NOMO-1 treated with dmso at 0.1 percent for 144 hours (cell line): ENCODE measurements at regions not wholly inside any gene's neighbourhood (a gene's known extent, or its start where the extent isn't known, plus 50 kb on each side); places are given as distances from the start of the nearest gene placed in this dataset.

ENCODE experiments used
- DNase-seq: peaks from one replicate; lab custom pipeline; 2025; ENCODE audit not compliant: unreplicated experiment; lab: John Stamatoyannopoulos, UW

DNA sequence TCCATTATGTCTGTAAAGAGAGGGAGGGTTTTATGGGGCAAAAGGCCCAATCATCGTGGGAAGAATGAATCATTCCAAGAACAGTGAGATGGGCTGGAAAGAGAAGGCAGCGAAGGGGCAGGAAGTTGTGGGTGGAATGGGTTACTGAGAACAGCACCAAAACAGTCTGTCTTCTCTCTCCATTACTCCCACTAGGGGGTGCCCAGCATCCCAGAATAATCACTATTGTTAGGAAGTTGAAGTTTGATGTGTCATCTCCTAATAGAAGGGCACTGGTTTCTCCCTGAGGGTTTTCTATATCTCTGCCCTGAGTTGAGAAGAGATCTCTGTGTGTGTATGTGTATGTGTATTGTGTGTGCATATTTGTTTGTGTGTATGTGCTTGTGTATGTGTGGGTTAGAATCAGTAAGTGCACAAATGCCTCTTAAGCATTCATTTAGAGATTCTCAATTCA is 76.6 kb upstream of the MAP4K3 start:
- peak; percentile 60 for DNase-seq

DNA sequence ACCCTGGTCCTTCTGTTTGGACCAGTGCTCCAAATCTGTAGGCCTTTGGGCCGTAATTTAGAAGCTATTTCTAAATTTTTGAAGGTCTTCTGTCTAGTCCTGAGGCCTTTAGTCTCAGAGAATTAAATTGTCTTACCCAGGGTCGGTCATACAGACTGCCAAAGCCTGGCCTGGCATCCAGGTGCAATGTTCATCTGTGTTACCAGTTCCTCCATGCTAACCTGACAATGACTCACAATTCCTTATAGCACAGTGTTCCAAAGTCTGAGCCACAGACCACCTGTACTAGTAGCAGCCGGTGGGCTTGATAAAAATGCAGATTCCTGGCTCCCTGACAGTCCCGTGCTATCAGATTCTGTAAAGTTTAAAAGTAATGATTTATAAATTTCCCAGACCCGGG is 77.7 kb upstream of the MAP4K3 start:
- DNase-seq = no peak

DNA sequence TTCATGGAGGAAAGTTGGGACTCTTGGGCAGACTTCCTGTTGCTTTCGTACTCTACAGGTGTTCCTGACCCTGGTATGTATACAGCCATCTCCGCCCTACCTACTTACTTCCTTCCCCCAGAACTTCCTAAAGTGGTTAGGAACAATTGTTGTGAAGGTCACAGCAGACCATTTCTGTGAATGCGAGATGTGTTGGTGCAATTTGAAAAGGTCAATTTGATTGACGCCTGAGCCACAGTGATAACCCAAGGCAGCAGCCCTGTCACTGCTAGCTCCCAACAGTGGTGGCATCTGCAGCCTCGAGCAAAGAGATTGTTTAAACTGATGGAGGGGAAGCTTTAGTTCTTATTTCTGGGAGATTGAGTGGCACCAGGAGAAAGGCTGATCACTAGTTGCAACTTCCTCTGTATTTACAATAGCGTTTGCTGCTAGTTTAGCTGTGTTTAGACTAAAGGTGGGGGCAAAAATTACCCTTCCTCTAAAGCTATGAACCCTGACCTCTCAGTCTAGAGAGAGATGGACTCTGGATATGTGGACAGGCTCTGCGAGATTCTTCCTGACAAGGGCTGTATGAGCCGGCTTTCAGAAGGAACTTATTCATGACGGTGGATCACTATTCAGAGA is 78.3 kb upstream of the MAP4K3 start:
- no peak for DNase-seq

DNA sequence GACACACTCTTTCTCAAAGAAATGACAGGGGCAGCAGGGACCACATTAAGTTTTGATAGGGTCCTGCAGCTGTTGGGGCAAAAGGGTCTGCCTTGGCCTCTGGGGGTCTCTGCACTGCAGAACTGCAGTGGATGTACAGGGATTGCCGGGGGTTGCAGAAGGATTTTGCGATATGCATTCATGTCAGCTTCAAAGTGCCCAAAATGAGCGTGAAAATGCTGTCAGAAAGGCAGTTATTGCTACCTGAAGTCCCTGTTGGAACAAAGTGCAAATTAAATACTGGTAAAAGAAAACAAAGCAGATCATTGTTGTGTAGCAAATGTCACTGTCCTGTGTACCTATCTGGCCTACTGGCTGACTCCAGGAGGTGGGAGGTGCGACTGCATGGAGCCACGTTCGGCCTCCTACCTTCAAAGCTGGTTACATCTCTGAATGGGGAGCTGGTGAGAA is 78.8 kb upstream of the MAP4K3 start:
- DNase-seq = no peak

DNA sequence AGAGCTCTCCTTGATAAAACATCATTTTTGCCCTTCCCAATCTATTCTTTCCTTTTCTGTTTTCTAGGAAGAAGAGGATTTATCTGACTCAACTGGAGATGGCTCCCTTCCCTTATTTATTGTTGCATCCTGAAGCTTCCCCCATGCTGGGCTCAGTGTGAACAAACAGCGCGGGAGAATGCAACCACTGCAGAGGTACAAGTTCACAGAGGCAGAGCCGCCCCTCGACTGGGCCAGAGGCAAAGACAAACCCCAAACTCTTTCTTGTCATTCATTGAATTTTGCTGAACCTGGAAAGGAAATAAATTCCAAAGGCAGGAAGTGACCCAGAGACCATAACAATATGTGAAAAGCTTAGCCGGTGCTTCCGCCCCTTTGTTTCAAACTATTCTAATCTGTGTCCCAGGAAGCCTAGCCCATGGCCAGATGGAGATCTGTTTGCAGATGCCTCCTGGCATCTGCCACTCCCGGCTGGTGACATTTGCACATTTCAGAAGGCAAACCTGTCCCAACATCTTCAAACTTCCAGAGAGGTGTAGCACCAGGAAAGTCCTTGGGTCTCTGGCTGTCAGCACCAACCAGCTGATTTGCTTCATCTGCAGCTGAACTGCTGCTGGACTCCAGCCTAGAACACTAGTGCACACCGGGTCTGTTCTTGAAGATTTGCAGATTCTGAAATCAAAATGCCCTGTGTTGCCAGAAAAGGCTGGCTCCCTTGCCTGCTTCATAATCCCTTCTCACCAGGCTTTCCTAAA is 79.4 kb upstream of the MAP4K3 start:
- DNase-seq = no peak

DNA sequence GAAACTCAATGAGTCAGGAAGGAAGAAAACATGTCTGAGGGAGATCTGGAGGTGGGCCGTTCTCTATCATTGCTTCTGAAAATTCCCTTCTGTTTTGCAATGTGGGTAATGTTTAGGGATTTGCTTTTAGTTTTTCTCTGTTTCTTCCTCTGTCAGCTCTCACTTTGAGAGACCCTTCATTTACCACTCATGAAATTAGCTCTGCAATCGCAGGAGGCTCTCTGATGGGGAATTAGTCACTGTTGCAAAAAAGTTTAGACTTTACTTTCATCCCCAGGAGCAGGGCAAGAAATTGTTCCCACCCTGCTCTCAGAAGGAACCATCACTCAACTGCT is 80.0 kb upstream of the MAP4K3 start:
- no peak for DNase-seq

DNA sequence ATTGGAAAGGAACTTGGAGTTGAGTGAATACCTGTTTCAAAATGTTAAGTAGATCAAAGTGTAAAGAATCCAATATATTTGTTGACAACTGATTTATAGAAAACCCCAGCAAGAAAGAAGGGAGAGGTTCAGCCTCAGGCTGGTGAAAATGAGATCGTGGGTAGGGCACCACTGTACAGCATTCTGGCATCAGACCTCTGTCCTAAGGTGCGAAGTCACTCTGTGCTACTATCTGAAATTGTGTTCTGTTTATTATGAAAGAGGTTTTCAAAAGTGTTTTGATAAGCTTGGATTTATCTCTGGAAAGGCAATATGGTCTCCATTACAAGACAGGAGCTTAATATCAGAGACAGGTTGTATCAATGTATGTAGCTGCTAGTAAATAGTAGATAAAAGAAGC is 80.5 kb upstream of the MAP4K3 start:
- DNase-seq = no peak

DNA sequence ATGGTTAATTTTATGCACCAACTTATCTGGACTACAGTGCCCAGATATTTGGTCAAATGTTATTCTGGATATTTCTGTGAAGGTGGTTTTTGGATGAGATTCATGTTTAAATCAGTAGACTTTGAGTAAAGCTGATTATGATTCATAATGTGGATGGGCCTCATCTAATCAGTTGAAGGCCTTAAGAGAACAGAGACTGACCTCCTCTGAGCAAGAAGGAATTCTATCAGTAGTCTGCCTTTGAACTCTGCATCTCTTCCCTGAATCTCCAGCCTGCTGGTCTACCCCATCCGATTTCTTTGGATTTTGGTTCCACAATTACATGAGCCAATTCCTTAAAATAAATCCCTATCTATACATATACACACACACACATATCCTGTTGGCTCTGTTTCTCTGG is 82.8 kb upstream of the MAP4K3 start:
- DNase-seq = no peak

DNA sequence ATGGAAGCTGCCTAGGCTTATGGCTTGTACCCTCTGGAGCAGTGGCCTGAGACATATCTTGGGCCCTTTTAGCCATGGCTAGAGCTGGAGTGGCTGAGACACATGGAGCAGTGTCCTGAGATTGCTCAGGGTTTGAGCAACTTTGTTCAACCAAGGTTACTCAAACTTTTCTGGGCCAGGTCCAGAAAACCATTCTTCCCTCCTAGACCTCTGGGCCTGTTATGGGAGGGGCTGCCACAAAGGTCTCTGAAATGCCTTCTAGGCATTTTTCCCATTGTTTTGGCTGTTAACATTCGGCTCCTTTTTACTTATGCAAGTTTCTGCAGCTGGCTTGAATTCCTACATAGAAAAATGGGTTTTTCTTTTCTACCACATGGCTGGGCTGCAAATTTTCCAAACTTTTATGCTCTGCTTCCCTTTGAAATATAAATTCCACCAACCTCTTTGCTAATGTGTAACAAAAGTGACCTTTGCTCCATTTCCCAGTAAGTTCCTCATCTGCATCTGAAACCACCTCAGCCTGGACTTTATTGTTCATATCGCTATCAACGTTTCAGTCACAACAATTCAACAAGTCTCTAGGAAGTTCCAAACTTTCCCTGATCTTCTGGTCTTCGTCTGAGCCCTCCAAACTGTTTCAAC is 84.9 kb upstream of the MAP4K3 start:
- DNase-seq = no peak

DNA sequence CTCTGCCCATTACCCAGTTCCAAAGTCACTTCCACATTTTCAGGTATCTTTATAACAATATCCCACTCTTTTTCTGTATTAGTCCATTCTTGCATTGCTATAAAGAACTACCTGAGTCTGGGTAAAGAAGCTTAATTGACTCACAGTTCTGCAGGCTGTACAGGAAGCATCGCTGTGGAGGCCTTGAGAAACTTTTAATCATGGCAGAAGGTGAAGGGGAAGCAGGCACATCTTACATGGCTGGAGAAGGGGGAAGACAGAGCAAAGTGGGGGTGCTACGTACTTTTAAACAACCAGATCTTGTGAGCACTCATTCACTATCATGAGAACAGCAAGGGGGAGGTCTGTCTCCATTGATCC is 85.4 kb upstream of the MAP4K3 start:
- DNase-seq = no peak

DNA sequence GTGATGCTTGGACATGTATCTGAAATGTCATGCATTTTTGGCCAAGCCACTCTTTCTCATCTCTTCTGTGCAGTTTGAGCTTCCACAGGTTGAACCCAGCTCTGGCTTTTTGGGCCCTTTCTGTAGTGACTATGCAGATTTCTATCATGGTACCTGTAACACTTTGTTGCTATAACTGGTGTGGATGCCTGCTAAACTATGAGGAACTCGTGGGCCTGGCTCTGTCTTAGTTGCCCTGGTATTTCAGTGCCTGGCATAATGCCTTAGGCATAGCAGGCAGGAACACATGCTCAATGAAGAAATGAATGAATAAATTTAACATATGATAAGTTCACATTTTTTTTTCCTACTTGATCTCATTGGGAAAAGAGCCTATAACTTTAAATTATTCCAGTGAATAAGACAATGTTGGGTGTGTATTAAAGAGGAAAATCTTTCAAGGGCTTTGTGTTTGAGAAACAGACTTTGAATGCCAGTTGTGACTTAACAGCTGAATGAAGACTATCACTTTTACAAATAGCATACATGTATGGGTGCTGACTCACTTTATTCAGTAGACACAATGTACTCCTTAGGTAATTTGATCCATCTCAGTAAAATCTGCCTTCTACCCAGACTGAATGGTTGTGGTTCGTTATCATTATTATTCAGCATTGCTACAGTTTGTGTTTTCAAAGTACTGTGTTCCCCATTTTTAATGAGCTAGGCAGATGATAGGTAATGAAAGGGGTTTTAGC is 86.4 kb upstream of the MAP4K3 start:
- no peak for DNase-seq

DNA sequence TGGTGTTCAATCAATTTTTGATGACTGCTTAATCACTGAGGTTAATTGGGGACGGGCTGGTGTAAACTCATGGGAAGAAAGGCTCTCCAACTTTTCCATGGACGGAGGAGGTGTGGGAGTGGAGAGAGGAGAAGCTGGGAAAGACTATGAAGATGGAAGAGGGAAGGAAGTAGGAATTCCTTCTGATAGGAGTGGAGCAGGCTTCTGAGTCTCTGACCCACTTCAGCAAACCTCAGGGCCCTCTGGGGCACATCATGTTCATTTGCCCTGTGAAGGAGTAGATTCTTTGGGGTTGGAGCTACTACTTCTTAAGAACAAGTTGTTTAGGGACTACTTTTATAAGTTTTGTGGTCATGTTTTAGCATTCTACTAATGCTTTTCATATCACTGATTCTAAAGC is 87.0 kb upstream of the MAP4K3 start:
- no peak for DNase-seq

DNA sequence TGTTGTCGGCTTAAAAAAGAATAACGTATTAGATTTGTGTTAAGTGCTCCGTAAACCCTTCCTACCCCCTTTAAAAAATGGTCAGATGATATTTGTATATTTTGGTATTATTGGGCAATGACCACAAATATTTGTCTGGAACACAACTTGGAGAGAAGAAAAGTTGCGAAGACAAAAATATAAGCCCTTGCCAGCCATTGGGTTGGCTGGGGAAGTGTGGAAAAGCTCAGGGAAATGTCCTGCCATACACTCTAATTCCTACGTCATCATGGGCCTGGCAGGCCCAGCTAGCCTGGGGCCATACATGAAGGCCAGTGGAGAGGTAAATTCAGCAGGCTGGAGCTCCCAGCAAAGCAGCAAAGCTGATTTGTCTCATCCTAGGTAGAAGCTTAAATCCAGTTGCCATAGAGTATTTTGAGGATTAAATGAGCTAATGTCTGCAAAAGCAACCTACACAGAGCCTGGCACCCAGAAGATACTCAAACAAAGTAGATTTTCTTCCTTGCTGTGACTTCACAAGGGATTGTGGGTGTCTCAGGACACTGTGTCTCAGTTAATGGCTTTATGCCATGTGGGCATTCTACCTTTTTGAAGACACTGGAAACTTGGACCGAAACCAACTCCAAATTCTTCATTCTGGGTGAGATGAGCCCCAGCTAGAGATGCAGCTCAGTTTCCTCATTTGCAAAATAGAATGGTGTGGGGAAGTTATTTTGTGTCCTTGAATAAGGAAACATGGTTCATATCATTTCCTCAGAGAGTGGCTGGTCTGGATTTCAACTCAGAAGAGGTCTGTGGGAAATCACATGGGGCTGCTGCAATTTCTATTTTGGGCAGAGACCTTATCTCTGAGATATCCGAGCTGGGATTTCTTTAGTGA is 87.9 kb upstream of the MAP4K3 start:
- DNase-seq = no peak

DNA sequence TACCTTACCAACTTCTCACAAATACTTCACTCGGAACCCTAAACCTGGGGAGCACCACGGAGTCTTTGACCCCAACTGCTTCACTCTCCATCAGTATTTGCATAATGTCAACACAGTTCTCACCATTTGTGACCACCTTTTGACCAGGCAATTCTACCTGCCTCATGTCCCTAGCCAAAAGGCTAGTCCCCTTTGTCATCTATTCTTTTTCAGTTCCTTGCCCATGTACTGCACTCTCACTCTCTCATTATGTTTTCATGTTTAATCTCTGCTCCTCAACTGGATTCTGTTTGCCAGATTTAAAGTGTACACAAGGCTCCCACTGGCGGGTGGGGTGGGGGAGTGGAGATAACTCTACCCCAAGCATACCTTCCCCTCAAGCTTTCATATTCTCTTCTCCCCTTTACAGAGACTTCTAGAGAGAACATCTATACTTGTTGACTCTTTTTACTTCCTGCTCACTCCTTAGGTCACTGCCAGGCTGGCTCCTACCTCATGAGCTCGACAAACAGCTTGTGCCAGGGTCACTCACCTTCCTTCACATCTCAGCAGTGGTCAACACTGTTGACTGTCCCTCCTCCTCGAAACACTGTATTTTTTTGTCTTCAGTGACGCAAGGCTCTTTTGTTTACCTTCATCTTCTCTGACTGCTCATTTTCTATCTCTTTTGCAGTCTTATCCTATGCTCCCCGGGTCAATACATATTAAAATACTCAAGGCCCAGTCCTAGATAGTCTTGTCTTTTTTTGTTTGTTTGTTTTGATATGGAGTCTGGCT is 88.7 kb upstream of the MAP4K3 start:
- no peak for DNase-seq

DNA sequence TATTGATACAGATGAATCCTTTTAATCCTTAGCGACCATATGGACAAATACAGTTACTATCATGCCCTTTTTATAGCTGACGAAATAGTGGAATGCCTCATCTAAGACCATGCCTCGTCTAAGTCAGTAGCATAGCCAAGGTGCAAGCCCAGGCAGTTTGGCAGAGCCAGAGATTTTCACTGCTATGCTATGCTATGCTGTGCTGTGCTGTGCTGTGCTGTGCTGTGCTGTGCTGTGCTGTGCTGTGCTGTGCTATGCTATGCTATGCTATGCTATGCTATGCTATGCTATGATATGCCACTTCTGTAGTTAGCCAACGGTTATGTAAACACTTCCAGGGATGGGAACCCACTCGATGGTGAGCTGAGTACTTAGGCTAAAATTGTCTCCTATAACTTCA is 91.6 kb upstream of the MAP4K3 start:
- DNase-seq = no peak

DNA sequence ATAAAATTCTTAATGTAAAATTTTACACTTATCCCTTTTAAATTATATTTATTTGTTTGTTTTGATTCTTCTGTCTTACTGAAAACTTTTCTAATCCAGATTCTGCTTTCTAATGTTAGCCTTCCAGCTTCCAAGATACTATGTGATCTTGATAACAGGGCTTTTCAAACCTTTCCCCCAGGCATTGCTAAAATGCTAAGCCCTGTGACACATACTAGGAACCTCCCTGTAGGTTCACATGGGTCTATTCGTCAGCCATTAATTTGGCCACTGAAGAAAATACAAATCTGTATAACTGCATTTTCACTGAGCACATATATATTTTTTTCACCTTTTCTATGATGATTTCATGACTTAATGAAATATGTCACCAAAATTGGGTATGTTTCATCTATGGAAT is 92.8 kb upstream of the MAP4K3 start:
- no peak for DNase-seq

DNA sequence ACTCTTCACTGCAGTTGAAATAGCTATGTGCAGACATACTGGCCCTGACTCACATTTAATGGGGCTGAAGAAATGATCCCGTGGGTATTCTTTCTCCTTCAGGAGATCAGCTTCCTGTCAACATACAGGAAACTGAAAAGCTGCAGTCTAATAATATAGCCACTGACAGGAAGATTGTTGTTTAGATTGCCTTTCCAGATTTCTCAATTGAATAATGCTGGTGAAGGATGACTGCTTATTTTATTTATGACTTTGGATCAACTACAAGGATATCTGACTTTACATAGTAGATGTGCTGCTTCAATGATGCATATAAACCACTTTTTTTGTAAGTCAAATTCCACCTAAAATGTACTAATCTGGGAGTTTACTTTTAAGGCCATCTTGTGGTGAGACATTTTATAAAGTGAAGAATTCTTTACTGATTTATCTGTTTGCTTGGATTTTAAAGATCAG is 93.4 kb upstream of the MAP4K3 start:
- no peak for DNase-seq

DNA sequence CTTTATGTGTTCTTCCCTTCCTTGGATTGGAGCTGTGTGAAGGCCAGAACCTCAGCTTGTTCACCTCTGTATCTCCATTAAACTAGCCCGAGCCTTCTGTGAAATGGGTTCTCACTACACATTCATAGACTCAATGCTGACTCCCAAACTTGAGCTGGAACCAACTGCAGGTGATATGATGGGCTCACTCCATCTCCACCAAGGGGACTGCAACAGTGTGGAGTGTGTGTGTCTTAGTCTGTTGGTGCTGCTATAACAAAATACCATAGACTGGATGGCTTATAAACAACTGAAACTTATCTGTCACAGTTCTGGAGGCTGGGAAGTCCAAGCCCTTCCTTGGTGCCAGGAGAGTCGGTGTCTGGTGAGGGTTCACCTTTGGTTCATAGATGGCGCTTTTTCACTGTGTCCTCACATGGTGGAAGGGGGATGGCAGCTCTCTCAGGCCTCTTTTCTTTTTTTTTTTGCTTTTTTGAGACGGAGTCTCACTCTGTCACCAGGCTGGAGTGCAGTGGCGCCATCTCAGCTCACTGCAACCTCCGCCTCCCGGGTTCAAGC is 94.2 kb upstream of the MAP4K3 start:
- no peak for DNase-seq

DNA sequence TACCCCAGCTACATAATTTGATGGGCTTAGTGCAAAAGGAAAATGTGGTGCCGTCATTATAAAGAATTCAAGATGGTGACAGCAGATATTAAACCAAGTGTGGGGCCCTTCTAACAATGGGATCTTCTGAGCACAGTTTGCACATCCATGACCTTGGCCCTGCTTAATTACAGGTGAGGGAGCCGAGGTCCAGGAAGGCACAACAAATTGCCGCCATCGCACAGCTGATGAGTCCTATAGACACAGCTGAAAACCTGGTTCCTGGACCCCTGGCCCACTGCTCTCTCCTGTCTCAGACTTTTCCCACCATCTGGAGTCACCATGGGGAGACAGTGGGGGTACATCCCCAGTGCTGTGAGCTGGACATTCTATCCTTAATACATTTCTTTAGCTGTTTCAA is 95.8 kb upstream of the MAP4K3 start:
- DNase-seq = no peak
